Right renal pelvis (tissue), 4 donors: ENCODE measurements at regions not wholly inside any gene's neighbourhood (a gene's known extent, or its start where the extent isn't known, plus 50 kb on each side); places are given as distances from the start of the nearest gene placed in this dataset.
"Not testable (repeated sequence)": the region's sequence is repeated elsewhere in the genome, so short reads cannot be mapped to it uniquely, and the experiment has no call there.

Experiments used
- DNase-seq, 4 donors: peaks; one replicate each; pipeline ENCODE4 v3.0.0-alpha.2; 2013; ENCODE audit warnings: low read depth in 4 of 4, low spot score in 3 of 4, missing footprints in 1 of 4

GRCh38 chr20:29878777-29879442 is 1378.6 kb upstream of the DEFB115 start:
- DNase-seq = no peak

- not testable (repeated sequence) for DNase-seq
Observed at GRCh38 chr20:29881107-29881506, 1376.4 kb upstream of the DEFB115 start.

- not testable (repeated sequence) for DNase-seq
Observed at GRCh38 chr20:29883514-29884219, 1373.8 kb upstream of the DEFB115 start.

GRCh38 chr20:29884322-29884721 is 1373.1 kb upstream of the DEFB115 start:
- not testable (repeated sequence) for DNase-seq

- DNase-seq = not testable (repeated sequence)
Observed at GRCh38 chr20:29885282-29886185, 1371.9 kb upstream of the DEFB115 start.

GRCh38 chr20:29891555-29891954 is 1365.9 kb upstream of the DEFB115 start:
- DNase-seq = not testable (repeated sequence)
